ENCODE measurements at regions not wholly inside any gene's neighbourhood (a gene's known extent, or its start where the extent isn't known, plus 50 kb on each side); places are given as distances from the start of the nearest gene placed in this dataset.
"Not testable (repeated sequence)": the region's sequence is repeated elsewhere in the genome, so short reads cannot be mapped to it uniquely, and the experiment has no call there.

DNA sequence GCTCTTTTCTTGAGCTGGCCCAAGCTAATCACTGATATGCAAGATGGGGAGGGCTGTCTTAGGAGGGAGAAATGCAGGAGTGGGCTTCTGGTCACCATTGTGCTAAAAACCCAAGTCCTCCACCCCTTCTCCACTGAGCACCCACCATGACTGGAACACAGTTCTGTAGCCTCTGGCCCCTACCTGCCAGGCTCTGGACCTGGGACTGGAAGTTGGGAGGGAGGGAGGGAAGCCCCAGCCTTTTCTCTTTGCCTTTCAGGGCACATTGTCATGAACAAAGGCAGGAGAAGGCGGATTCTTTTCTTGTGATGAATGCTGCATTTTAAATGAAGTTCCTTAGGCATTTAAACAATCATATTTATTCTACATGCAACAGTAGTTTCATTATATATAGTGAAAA is 559.1 kb upstream of the TRPC7 start:
- no peak for FAIRE-seq

DNA sequence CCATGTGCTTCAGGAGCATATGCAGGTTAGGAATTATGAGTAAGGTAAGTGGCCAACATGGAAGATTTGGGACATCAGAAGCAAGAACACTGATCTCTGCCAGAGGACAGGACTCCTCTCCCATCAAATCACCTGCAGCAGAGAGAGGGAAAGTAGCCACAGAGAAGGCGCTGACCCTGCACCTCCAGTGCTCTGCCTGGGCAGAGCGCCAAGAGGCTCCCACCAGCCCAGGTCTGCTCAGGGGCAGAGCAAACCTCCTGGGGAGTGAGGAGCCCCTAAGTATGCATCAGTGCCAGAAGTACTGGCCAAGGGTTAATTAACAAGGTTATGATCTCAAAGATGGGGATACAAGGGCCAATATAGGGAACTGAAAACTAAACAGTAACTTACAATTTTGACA is 545.3 kb upstream of the TRPC7 start:
- FAIRE-seq, result no peak

GRCh38 chr5:136909906-136910305 is 544.6 kb upstream of the TRPC7 start:
- no peak for FAIRE-seq

DNA sequence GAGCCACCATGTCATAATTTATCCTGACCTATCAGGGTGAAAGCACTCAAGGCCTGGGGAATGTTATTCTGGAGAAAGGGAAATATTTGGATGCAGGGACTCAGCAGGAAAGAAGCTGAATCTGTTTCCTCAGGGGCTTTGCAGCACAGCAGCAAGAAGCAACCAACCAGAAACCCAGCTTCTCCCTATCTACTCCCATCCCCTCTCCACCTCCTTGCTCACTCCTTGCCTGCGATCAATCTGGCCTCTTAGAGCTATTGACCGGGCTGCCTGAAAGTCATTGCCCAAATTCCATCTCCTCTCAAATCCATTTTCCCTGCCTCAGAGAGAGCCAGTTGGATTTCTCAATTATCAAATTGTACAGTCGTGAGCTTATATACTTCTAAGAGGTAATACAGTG is 542.0 kb upstream of the TRPC7 start:
- FAIRE-seq, result no peak

GRCh38 chr5:136906545-136906944 is 541.2 kb upstream of the TRPC7 start:
- no peak for FAIRE-seq

GRCh38 chr5:136905571-136905970 is 540.2 kb upstream of the TRPC7 start:
- FAIRE-seq, result no peak

DNA sequence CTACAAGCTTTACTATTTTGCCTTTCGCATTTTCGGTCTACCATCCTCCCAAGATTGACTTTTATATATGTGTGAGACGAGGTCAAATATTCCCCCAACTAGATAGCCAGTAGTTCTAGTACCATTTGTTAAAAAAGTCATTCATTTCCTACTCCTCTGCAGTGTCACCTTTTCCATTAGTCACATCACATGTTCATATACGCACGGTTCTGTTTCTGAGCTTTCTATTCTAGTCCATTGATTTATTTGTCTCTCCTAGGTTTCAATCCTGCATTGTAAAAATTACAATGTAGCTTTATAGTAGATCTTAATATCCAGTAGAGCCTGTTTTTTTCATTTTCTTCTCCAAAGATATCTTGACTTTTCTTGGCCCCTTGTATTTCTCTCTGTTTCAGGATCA is 528.7 kb upstream of the TRPC7 start:
- FAIRE-seq, result no peak

DNA sequence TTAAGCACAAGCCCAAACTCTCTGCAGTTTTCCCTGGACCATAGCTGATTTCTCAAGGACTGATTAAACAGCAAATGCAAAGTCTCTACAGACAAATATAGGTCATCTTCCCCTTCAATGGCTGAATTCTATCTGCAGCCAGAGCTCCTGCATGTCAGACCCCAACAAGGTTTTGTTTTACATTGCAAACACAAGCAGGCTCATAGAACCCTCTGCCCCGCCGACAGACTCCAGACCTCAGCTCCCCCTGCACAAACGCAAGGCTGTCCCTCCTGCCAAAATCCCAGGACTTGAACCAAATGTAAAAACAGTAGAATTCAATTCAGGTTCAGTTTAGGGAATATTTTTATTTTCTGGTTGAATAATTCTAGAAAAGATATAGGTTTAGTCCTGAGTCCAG is 526.7 kb upstream of the TRPC7 start:
- no peak for FAIRE-seq

DNA sequence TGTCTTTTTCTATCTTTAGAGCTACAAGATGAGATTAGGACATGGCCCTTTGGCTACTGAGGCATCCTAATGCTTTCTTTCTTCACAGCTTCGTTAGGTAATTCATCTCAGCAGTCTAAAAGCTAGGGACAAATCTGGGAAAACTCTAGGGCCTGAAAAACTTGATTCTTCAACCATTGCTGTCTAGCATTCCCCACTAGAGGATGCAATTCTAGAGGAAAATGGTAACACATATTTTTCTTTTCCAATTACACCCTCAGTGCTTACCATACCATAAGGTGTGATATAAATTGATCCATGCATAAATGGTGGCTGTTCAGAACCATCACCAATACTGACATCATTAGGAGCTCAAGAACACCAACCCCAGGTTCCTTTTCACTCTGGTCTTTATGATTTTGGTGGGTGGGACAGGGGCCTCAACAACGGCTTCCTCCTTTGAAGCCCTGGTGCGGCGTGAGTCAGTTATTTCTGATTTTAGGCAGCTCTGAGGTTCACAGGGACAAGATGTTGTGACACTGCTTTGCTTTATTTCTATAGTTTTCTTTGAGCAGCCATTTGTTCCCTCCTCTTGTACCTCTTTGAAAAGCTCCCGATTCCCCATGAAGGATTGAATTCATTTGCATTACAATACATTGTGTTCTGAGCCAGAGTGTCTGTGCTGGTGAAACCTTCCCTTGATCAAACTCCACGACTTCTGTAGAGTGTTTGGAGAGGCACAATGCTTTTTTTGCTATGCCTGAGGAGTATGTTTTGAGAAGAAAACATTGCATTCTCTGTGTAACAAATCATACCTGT is 526.0 kb upstream of the TRPC7 start:
- FAIRE-seq, result no peak

DNA sequence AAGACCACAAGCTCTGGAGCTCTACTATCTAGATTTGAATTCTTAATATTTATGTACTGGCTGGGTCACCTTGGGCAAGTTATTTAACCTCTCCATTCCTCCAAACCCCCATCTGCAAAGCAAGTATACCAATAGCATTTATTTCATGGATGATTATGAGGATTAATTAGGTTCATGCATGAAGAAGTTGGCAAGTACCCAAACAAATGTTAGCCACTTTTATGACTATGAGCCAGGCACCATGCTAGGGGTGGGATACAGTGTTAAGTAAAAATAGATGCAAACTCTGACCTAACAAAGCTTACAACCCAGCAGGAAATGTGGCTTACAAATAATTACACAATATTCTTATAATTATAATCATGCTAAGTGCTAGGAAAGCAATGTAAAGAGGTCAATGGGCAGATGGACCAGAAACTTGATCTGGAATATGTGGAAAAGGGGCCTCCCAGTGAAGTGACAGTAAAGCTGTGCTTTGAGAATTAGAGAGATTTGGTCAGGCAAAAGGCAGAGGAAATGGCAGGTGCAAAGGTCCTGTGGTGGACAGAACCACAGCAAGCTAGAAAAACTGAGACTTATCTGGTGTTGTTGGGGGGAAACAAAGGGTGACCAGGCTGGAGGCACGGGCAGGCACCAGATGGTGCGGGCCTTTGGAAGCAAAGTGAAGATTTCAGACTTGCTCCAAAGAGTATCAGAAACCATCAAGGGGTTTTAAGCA is 525.2 kb upstream of the TRPC7 start:
- no peak for FAIRE-seq

GRCh38 chr5:136886608-136887007 is 521.3 kb upstream of the TRPC7 start:
- FAIRE-seq, result no peak

DNA sequence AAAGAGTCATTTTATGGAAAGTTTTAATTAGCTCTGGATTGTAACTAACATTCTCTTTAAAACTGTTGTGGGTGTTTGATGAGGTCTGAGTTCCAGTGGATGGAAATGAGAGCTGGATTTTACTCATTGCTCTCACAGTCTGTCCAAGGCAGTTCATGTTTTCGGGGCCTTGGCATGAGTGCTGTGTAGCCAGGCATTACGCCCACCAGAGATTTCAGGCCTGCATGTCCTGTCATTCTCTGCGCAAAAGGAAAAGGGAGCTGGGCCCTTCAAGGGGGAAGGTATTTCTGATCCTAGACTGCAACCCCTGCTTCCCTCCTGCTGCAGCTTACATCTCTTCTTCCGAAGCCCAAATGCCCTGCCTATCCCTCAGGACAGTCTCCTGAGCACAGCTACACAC is 499.6 kb upstream of the TRPC7 start:
- FAIRE-seq, result no peak

DNA sequence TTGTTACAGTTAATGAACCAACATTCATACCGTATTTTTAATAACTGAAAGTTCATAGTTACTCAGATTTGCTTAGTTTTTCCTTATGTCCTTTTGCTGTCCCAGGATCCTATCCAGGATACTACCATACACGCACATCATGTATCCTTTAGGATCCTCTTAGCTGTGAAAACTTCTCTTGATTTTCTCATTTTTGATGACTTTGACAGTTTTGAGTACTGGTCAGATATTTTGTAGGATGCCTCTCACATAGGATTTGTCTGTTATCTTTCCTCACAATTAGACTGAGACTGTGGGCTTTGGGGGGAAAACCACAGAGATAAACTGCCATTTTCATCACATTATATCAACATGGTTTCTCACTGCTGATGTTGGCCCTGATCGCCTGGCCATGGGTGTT is 491.3 kb upstream of the TRPC7 start:
- FAIRE-seq, result no peak

DNA sequence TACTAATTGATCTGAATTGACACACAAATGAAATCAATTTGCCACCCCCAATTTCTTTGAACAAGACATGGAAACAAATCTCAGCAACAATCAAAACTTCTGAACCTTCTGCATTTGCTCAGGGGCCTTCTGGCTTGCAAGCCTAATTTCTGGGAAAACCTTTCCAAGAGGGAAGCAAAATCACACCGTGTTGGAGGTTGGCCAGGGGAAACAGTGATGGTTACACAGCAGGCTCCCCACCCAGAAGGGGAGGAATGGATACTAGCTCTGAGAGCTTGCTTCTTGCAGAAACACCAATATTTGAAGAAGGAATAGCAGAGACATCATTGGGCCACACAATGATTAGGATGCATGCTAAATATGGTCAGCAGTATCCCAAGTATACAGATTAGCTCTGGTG is 488.6 kb upstream of the TRPC7 start:
- FAIRE-seq, result no peak

DNA sequence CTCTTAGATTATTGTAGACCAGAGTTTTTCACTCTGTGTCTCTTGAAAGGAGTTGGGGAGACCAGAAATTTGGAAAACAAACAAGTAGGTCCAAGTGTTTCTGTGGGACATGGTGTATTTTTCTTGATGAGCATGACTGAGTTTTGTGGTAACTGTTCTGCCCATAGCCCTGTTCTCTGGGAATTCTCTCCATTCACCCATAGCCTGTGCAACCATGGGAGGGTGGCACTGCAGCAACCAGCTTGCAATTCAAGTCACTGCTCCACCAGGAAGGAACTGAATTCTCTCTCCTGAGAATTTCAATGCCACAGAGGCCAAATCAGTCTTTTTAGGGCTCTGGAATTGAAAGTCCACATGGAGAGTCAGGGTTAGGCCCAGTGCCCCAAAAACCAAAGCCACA is 475.3 kb upstream of the TRPC7 start:
- FAIRE-seq, result no peak

GRCh38 chr5:136836093-136836492 is 470.7 kb upstream of the TRPC7 start:
- no peak for FAIRE-seq

DNA sequence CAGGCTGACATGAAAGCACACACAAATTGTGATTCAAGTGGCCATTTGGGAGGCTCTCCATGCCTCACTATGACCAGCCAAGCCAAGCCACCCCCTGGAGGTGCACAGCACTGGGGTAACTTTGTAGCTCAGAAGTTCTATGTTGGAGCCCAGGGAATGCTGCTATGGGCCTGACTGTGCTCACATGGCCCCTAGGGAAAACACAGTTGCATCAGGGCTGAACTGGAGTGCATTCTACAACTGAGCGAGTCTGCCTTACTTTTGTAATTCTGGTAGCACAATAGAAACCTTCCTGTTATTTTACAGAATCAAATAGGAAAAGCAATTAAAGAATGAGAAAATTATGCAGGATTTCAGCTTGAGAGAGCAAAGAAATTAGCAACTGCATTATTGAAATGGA is 455.5 kb upstream of the TRPC7 start:
- FAIRE-seq, result no peak

DNA sequence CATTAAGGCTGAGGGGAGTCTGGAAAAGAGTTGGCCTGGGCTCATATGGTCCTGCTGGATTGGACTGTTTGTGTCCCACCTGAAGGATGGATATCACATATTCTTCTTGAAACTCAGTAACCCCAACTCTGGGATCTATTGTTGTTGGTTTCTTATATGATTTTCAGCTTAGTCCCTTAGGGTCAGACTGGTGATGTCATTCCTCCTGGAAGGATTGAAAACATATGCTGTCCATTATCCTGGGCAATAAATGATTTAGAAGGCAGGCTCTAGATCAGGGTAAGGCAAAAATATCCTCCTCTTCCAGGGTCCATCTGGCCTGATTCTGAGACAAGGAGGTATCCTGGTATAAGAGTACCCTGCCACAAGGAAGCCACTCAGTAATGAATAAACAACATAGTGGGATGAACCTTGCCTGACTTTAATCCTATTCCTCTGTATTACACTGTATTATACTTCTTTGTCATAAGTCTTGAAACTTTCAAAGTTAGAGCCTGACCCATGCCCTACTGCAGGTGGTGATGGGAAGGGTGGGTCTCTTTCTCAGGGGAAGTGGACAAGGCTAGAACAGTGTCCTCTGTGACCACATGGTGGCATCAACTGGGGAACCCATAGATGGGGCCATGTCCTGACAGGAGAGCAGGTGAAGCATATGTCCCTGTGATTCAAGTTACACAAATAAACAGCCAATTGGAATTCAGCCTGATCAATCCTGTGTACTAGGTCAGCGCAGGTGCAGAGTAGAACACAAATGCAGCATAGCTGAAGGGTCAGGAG is 454.4 kb upstream of the TRPC7 start:
- no peak for FAIRE-seq

GRCh38 chr5:136816327-136816726 is 451.0 kb upstream of the TRPC7 start:
- FAIRE-seq, result no peak

- no peak for FAIRE-seq
Observed at GRCh38 chr5:136814619-136815378, 449.5 kb upstream of the TRPC7 start.

DNA sequence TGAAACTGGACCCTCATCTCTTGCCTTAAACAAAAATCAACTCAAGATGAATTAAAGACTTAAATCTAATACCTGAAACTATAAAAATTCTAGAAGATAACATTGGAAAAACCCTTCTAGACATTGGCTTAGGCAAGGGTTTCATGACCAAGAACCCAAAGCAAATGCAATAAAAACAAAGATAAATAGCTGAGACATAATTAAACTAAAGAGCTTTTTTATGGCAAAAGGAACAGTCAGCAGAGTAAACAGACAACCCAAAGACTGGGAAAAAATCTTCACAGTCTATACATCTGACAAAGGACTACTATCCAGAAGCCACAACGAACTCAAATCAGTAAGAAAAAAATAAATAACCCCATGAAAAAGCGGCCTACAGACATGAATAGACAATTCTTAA is 446.9 kb upstream of the TRPC7 start:
- FAIRE-seq, result not testable (repeated sequence)

DNA sequence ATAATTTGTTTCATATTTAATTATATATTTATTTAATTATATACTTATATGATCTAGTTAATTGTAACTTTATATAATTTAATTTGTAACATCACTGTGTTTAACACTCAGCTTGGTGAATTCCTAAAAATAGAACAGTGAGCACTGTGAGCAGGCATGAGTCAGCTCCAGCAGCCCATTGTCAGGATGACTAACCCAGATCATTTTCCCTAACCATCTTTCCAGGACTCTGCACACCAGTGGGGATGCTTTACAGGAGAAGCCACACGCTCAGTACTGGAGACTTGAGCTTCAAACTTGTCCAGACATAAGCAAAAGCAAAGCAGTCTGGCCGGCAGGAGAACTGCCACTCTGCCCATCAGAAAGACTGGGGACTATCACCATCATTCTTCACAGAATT is 446.2 kb upstream of the TRPC7 start:
- FAIRE-seq, result no peak

DNA sequence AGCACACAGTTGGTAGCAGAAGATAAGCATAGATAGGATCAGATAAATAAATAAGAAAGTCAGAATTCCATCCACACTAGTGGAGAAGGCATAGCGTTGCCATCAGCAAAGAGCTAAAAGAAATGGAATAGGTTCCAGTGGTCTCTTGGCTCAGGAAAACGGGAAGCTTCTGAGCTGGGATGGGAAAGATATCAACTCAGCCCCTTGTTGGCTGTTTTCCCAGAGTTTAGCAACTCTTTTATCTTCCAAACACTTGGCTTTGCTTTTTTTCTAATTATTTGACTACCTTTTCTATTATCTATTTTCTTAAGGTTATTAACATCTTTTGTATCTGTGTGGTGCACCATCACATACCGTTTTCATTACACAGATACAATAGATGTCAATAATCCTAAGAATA is 445.7 kb upstream of the TRPC7 start:
- FAIRE-seq, result no peak

Data from endometrium (tissue), 2 donors.